Keratinocyte (primary cell): ENCODE measurements at regions not wholly inside any gene's neighbourhood (a gene's known extent, or its start where the extent isn't known, plus 50 kb on each side); places are given as distances from the start of the nearest gene placed in this dataset.
A peak's percentile ranks its signal among the peaks of the same experiment; 100 is the strongest.

ENCODE experiments used
- DNase-seq: peaks from one replicate; pipeline ENCODE4 v3.0.0-alpha.2; 2011; ENCODE audit warnings: low read depth, missing footprints, low spot score
- FAIRE-seq: peaks from 2 replicates; lab custom pipeline; 2011; peaks lifted over from hg19 to GRCh38; lab: Jason Lieb, UNC
- H2AFZ ChIP-seq: 2 replicates; pipeline ENCODE4 v1.6.0; 2012; ENCODE audit warnings: low read length, control low read depth, inconsistent platforms; ENCODE audit not compliant: control insufficient read depth
- H3K27ac ChIP-seq: 2 replicates; pipeline ENCODE4 v1.5.1; 2011; ENCODE audit warnings: low read length; ENCODE audit not compliant: control insufficient read depth, insufficient read depth
- H3K27me3 ChIP-seq: 3 replicates; pipeline ENCODE4 v1.6.0; 2011; ENCODE audit warnings: low read length; ENCODE audit not compliant: control insufficient read depth, insufficient read depth; ENCODE audit errors: extremely low read depth
- H3K36me3 ChIP-seq, 2 experiments: 2 replicates in 1 of 2; 3 replicates in 1 of 2; pipeline ENCODE4 v1.5.1; 2011; ENCODE audit warnings: low read length in 2 of 2, mild to moderate bottlenecking in 1 of 2; ENCODE audit not compliant: control insufficient read depth in 2 of 2, insufficient read depth in 2 of 2; ENCODE audit errors: extremely low read depth in 1 of 2
- H3K4me1 ChIP-seq: 3 replicates; pipeline ENCODE4 v1.5.1; 2011; ENCODE audit warnings: low read length; ENCODE audit not compliant: control insufficient read depth, insufficient read depth; ENCODE audit errors: extremely low read depth
- H3K4me2 ChIP-seq: 3 replicates; pipeline ENCODE4 v1.6.0; 2011; ENCODE audit warnings: low read depth, low read length; ENCODE audit not compliant: control insufficient read depth, insufficient read depth; ENCODE audit errors: extremely low read depth
- H3K4me3 ChIP-seq, 3 experiments: fragments of 200-600 bp in 1 of 3; sonication (generic) in 1 of 3; 2 replicates in 2 of 3; 3 replicates in 1 of 3; pipeline ENCODE4 v1.5.1; 2011 to 2016; ENCODE audit warnings: low read length in 3 of 3, mild to moderate bottlenecking in 3 of 3, control low read depth in 2 of 3, inconsistent platforms in 1 of 3, low read depth in 1 of 3, mixed read lengths in 1 of 3, mixed run types in 1 of 3, moderate library complexity in 1 of 3; ENCODE audit not compliant: control insufficient read depth in 2 of 3, insufficient read depth in 2 of 3; ENCODE audit errors: extremely low read depth in 1 of 3
- H3K79me2 ChIP-seq: 2 replicates; pipeline ENCODE4 v1.6.0; 2012; ENCODE audit warnings: low read length; ENCODE audit not compliant: control insufficient read depth, insufficient read depth
- H3K9ac ChIP-seq: 3 replicates; pipeline ENCODE4 v1.6.0; 2011; ENCODE audit warnings: low read length; ENCODE audit not compliant: control insufficient read depth, insufficient read depth; ENCODE audit errors: extremely low read depth
- H3K9me1 ChIP-seq: 3 replicates; pipeline ENCODE4 v1.6.0; 2011; ENCODE audit warnings: low read length; ENCODE audit not compliant: control insufficient read depth, insufficient read depth; ENCODE audit errors: extremely low read depth
- H3K9me3 ChIP-seq: 2 replicates; pipeline ENCODE4 v1.5.1; 2012; ENCODE audit warnings: low read depth, low read length; ENCODE audit not compliant: control insufficient read depth
- H4K20me1 ChIP-seq: 3 replicates; pipeline ENCODE4 v1.6.0; 2011; ENCODE audit warnings: low read length; ENCODE audit not compliant: control insufficient read depth, insufficient read depth; ENCODE audit errors: extremely low read depth
- EZH2 ChIP-seq: IDR thresholded peaks from one replicate; pipeline ENCODE4 v1.6.1; 2012; ENCODE audit warnings: inconsistent platforms, mild to moderate bottlenecking, low read length, moderate library complexity
- dilution Hi-C: fragments of 300-500 bp; cut with MboI; formaldehyde crosslinking; loops from one replicate; pipeline ENCODE4 v1.7.0; 2020; ENCODE audit warnings: low sequenced_read_pairs; ENCODE audit not compliant: extremely low pct_ligation_motif_present
- TF ChIP-seq, protein P1 (sequence below), 3 experiments: IDR thresholded peaks in 1 of 3; conservative IDR thresholded peaks in 1 of 3; optimal IDR thresholded peaks in 1 of 3; 2 replicates in 2 of 3; 3 replicates in 1 of 3; pipeline versions ENCODE3 to v1.5.1; 2011; ENCODE audit warnings: low read length in 3 of 3, mild to moderate bottlenecking in 3 of 3, moderate library complexity in 2 of 3, control low read depth in 1 of 3, inconsistent platforms in 1 of 3; ENCODE audit not compliant: insufficient read depth in 2 of 3; ENCODE audit errors: extremely low read depth in 1 of 3

GRCh38 chr12:17097674-17098073, 491.7 kb upstream of the LMO3 start:
- Histone ChIP-seq H2AFZ (no peak overlapping the region), H3K4me3 (no peak overlapping the region), H3K27ac (no peak overlapping the region), H3K4me1 (no peaks in the 10 kb centered on the region), H3K27me3 (no peaks in the 10 kb centered on the region), H4K20me1 (no peaks in the 10 kb centered on the region), H3K9me1 (no peaks in the 10 kb centered on the region), H3K9me3 (no peaks in the 10 kb centered on the region), H3K36me3 (no peaks in the 10 kb centered on the region), H3K9ac (no peak overlapping the region), H3K79me2 (no peaks in the 10 kb centered on the region), H3K4me2 (no peak overlapping the region)
- TF ChIP-seq EZH2, result no peak
- TF ChIP-seq, protein P1, sequence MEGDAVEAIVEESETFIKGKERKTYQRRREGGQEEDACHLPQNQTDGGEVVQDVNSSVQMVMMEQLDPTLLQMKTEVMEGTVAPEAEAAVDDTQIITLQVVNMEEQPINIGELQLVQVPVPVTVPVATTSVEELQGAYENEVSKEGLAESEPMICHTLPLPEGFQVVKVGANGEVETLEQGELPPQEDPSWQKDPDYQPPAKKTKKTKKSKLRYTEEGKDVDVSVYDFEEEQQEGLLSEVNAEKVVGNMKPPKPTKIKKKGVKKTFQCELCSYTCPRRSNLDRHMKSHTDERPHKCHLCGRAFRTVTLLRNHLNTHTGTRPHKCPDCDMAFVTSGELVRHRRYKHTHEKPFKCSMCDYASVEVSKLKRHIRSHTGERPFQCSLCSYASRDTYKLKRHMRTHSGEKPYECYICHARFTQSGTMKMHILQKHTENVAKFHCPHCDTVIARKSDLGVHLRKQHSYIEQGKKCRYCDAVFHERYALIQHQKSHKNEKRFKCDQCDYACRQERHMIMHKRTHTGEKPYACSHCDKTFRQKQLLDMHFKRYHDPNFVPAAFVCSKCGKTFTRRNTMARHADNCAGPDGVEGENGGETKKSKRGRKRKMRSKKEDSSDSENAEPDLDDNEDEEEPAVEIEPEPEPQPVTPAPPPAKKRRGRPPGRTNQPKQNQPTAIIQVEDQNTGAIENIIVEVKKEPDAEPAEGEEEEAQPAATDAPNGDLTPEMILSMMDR (optimal IDR thresholded peaks at IDR 0.05 in 1 of 3, IDR thresholded peaks at IDR 0.05 in 1 of 3, conservative IDR thresholded peaks at IDR 0.05 in 1 of 3; ENCODE audit: extremely low read depth in 1 of 3, insufficient read depth in 2 of 3, low read length in 3 of 3), result no peak
- dilution Hi-C loops, result no loop called here
- peak; percentile 67 for FAIRE-seq
- DNase-seq, result no peak

DNA sequence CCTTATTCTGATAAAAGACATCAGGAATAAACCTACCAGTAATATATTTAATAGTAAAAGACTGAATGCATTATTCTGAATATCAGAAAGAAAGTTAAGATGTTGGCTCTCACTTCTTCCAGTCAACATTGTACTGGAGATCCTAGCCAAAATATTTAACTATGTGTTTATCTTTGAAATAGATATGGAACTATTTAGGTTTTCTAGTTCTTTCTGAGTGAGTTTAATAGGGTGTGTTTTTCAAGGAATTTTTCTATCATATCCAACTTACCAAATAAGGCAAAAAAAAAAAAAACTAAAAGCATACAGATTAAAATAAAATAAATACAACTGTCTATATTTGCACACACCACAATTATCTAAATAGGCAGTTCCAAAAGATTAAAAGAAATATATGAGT, 478.9 kb upstream of the LMO3 start:
- FAIRE-seq (no peak), DNase-seq (no peak)
- Histone ChIP-seq H3K4me2 (no peak overlapping the region), H3K9me3 (no peaks in the 10 kb centered on the region), H3K36me3 (no peaks in the 10 kb centered on the region), H3K4me3 (no peak overlapping the region), H3K27me3 (no peaks in the 10 kb centered on the region), H4K20me1 (no peaks in the 10 kb centered on the region), H3K27ac (no peak overlapping the region), H3K79me2 (no peaks in the 10 kb centered on the region), H3K9ac (no peak overlapping the region), H2AFZ (no peak overlapping the region), H3K9me1 (no peaks in the 10 kb centered on the region), H3K4me1 (no peaks in the 10 kb centered on the region)
- dilution Hi-C loops, result no loop called here
- TF ChIP-seq, protein P1 (optimal IDR thresholded peaks at IDR 0.05 in 1 of 3, IDR thresholded peaks at IDR 0.05 in 1 of 3, conservative IDR thresholded peaks at IDR 0.05 in 1 of 3; ENCODE audit: extremely low read depth in 1 of 3, insufficient read depth in 2 of 3, low read length in 3 of 3), result no peak
- no peak for TF ChIP-seq EZH2
